B cell (primary cell): ENCODE measurements at regions not wholly inside any gene's neighbourhood (a gene's known extent, or its start where the extent isn't known, plus 50 kb on each side); places are given as distances from the start of the nearest gene placed in this dataset.

ENCODE experiments used
- ATAC-seq: fragments of 200-7000 bp; cut with Tn5 transposase; one replicate; pipeline ENCODE4 v1.10.0; 2021; ENCODE audit warnings: low read depth, mild to moderate bottlenecking, moderate number of reproducible peaks, moderate library complexity
- CTCF ChIA-PET: fragments of 350-600 bp; sonication (Branson Sonifier 250); formaldehyde crosslinking; loops from one replicate; lab custom pipeline; 2021; ENCODE audit warnings: antibody characterized with exemption, inconsistent platforms; lab: Charles Lee
- POLR2A ChIA-PET: fragments of 350-600 bp; sonication (Branson Sonifier 250); formaldehyde crosslinking; loops from one replicate; lab custom pipeline; 2021; ENCODE audit warnings: antibody characterized with exemption; lab: Charles Lee
- DNase-seq: peaks from one replicate; pipeline ENCODE4 v3.0.0; 2013
- H2AFZ ChIP-seq: 2 replicates; pipeline ENCODE4 v1.6.1; 2012; ENCODE audit warnings: mild to moderate bottlenecking, low read depth, low read length; ENCODE audit not compliant: insufficient read depth, poor library complexity, severe bottlenecking
- H3K27ac ChIP-seq, 2 donors: 1 replicate in 1 of 2; 2 replicates in 1 of 2; pipeline ENCODE4 v1.5.1; 2012 to 2013; ENCODE audit warnings: low read length in 2 of 2, mild to moderate bottlenecking in 2 of 2, moderate library complexity in 1 of 2
- H3K27me3 ChIP-seq, 4 experiments: fragments of 200-600 bp in 1 of 4; sonication (generic) in 1 of 4; replicated peaks in 1 of 4; 1 replicate in 2 of 4; 2 replicates in 2 of 4; pipeline versions ENCODE4 v1.6.1 to v1.7.0; 2013 to 2016; ENCODE audit warnings: low read length in 3 of 4, mild to moderate bottlenecking in 2 of 4, mixed read lengths in 1 of 4, moderate library complexity in 1 of 4; ENCODE audit not compliant: insufficient read depth in 4 of 4, control insufficient read depth in 3 of 4; ENCODE audit errors: control extremely low read depth in 1 of 4
- H3K36me3 ChIP-seq, 2 experiments: replicated peaks in 1 of 2; 1 replicate in 1 of 2; 2 replicates in 1 of 2; pipeline versions ENCODE4 v1.6.1 to v1.7.1; 2013; ENCODE audit warnings: low read length in 1 of 2; ENCODE audit not compliant: insufficient read depth in 2 of 2, control insufficient read depth in 1 of 2; ENCODE audit errors: control extremely low read depth in 1 of 2, extremely low read depth in 1 of 2
- H3K4me1 ChIP-seq, 2 donors: fragments of 200-600 bp in 1 of 2; sonication (generic) in 1 of 2; 1 replicate in 1 of 2; 2 replicates in 1 of 2; pipeline versions ENCODE4 v1.5.1 to v1.6.1; 2013 to 2017; ENCODE audit warnings: low read length in 2 of 2; ENCODE audit not compliant: control insufficient read depth in 2 of 2, insufficient read depth in 2 of 2
- H3K4me2 ChIP-seq: replicated peaks from 2 replicates; pipeline ENCODE3; 2012; ENCODE audit warnings: mild to moderate bottlenecking, low read depth, low read length; ENCODE audit not compliant: poor library complexity, severe bottlenecking
- H3K4me3 ChIP-seq, 5 experiments: fragments of 200-600 bp in 1 of 5; sonication (generic) in 1 of 5; 1 replicate in 3 of 5; 2 replicates in 2 of 5; pipeline versions ENCODE4 v1.5.1 to v1.7.0; 2011 to 2016; ENCODE audit warnings: low read length in 4 of 5, mild to moderate bottlenecking in 4 of 5, low read depth in 2 of 5, control low read depth in 1 of 5, moderate library complexity in 1 of 5; ENCODE audit not compliant: insufficient read depth in 1 of 5; ENCODE audit errors: control extremely low read depth in 1 of 5, extremely low read depth in 1 of 5
- H3K79me2 ChIP-seq: fragments of 200-600 bp; sonication (generic); one replicate; pipeline ENCODE4 v1.6.0; 2016; ENCODE audit warnings: low read length; ENCODE audit not compliant: control insufficient read depth, insufficient read depth
- H3K9ac ChIP-seq: fragments of 200-600 bp; sonication (generic); 2 replicates; pipeline ENCODE4 v1.6.1; 2017; ENCODE audit warnings: mild to moderate bottlenecking, low read length, moderate library complexity
- H3K9me3 ChIP-seq, 3 donors: one replicate each; pipeline versions ENCODE4 v1.6.1 to v1.7.1; 2013; ENCODE audit warnings: low read length in 2 of 3; ENCODE audit not compliant: control insufficient read depth in 2 of 3, insufficient read depth in 1 of 3; ENCODE audit errors: control extremely low read depth in 1 of 3
- H4K20me1 ChIP-seq: 2 replicates; pipeline ENCODE4 v1.6.0; 2012; ENCODE audit warnings: mild to moderate bottlenecking, low read length; ENCODE audit not compliant: insufficient read depth, control insufficient read depth, poor library complexity, severe bottlenecking
- H3K27ac Mint-ChIP-seq: one replicate; pipeline ENCODE4 v1.8.0; 2021; ENCODE audit warnings: mixed read lengths
- H3K27me3 Mint-ChIP-seq: one replicate; pipeline ENCODE4 v1.8.0; 2021; ENCODE audit warnings: mixed read lengths
- H3K4me1 Mint-ChIP-seq: one replicate; pipeline ENCODE4 v1.8.0; 2021; ENCODE audit warnings: mixed read lengths
- H3K4me3 Mint-ChIP-seq: one replicate; pipeline ENCODE4 v1.8.0; 2021; ENCODE audit warnings: mixed read lengths
- H3K9me3 Mint-ChIP-seq: one replicate; pipeline ENCODE4 v1.8.0; 2022; ENCODE audit warnings: mixed read lengths; ENCODE audit not compliant: insufficient read depth
- CTCF ChIP-seq: fragments of 200-600 bp; IDR thresholded peaks from one replicate; pipeline ENCODE4 v1.8.0; 2022; ENCODE audit warnings: antibody characterized with exemption, mild to moderate bottlenecking
- EZH2 ChIP-seq: IDR thresholded peaks from 2 replicates; pipeline ENCODE4 v1.6.1; 2012; ENCODE audit warnings: borderline replicate concordance, low read depth, mild to moderate bottlenecking, moderate library complexity, low read length; ENCODE audit not compliant: insufficient read depth, poor library complexity, severe bottlenecking
- WGBS: methylation state at CpG from one replicate; pipeline ENCODE4 v1.1.5; 2013; ENCODE audit warnings: missing lambda C conversion rate; ENCODE audit not compliant: insufficient coverage; 5-methylcytosine and 5-hydroxymethylcytosine counted together
- intact Hi-C: fragments of 100-400 bp; cut with micrococcal nuclease; formaldehyde crosslinking; loops from one replicate; pipeline ENCODE4 v1.10.0; 2022

DNA sequence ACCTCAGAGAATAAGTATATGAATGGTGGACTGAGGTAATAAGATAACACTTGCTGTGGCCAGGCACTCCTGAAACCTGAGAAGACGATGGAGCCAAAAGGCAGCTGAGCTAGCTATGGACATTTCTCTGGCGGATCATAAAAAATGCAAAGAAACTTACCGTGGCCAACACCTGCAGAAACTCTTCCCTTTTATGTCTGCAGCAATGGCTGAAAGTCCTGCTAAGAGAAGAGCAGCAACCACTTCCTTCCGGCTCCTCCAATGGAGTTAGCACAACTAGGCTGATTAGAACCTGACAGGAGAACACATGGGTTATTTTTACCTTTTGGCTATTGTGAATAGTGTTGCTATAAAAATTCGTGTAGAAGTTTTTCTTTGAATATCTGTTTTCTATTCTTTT is 76.0 kb upstream of the MAGEB16 start:
- Histone ChIP-seq H3K9me3 (peaks cover 0 to 3% (median 0%) of the 10 kb centered on the region in 3 donors), H4K20me1 (no peaks in the 10 kb centered on the region), H3K4me2 (no peak overlapping the region), H3K79me2 (no peaks in the 10 kb centered on the region), H3K9ac (no peak overlapping the region), H3K36me3 (no peaks in the 10 kb centered on the region), H3K27ac (no peak overlapping the region), H3K4me3 (no peak overlapping the region), H2AFZ (no peak overlapping the region), H3K4me1 (no peaks in the 10 kb centered on the region), H3K27me3 (no peaks in the 10 kb centered on the region)
- intact Hi-C loops: no loop called here
- H3K4me1 Mint-ChIP-seq: no peaks in the 10 kb centered on the region
- WGBS: 100% methylated on average over 1 of the region's 5 CpGs
- H3K9me3 Mint-ChIP-seq: no peaks in the 10 kb centered on the region
- H3K27me3 Mint-ChIP-seq: no peaks in the 10 kb centered on the region
- no peak overlapping the region for H3K27ac Mint-ChIP-seq
- no peak overlapping the region for H3K4me3 Mint-ChIP-seq
- TF ChIP-seq CTCF (no peak), EZH2 (no peak)
- ChIA-PET POLR2A (no interaction called here), CTCF (no interaction called here)
- ATAC-seq (no peak), DNase-seq (no peak)

DNA sequence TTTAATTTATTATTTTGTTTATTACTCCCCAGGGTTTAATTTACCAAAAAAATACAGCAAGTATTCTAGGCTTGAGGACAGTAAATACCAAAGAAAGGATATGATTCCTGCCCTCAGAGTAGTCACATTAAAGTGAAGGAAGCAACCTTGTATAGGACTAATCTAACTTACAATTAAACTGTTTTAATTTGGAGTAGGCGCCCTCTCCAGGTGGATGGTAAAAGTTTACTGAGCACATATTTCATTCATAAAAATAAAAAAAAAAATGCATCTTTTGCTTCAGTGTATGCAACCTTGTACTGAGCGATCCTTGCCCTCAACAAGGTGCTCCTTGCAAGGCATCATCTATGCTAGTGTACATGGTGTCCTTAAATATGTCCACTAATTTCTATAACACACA is 72.0 kb upstream of the MAGEB16 start:
- Histone ChIP-seq H4K20me1 (no peaks in the 10 kb centered on the region), H3K79me2 (no peaks in the 10 kb centered on the region), H3K4me2 (no peak overlapping the region), H2AFZ (no peak overlapping the region), H3K9me3 (peaks cover 0 to 3% (median 0%) of the 10 kb centered on the region in 3 donors), H3K4me1 (no peaks in the 10 kb centered on the region), H3K27ac (no peak overlapping the region), H3K4me3 (no peak overlapping the region), H3K36me3 (no peaks in the 10 kb centered on the region), H3K27me3 (no peaks in the 10 kb centered on the region), H3K9ac (no peak overlapping the region)
- no CpG with 5 or more reads among the region's 2 CpGs for WGBS
- TF ChIP-seq CTCF (no peak), EZH2 (no peak)
- Mint-ChIP-seq H3K4me3 (no peak overlapping the region), H3K4me1 (no peaks in the 10 kb centered on the region), H3K27me3 (no peaks in the 10 kb centered on the region), H3K27ac (no peak overlapping the region), H3K9me3 (no peaks in the 10 kb centered on the region)
- intact Hi-C loops: no loop called here
- no peak for DNase-seq
- no peak for ATAC-seq
- CTCF ChIA-PET: no interaction called here
- POLR2A ChIA-PET: no interaction called here
